Stimulated activated CD8-positive, alpha-beta memory T cell treated with anti-CD3 and anti-CD28 coated beads, Interleukin-15, amount 100 ng/mL, for 4 hours (primary cell): ENCODE measurements at regions not wholly inside any gene's neighbourhood (a gene's known extent, or its start where the extent isn't known, plus 50 kb on each side); places are given as distances from the start of the nearest gene placed in this dataset.

Experiments
- DNase-seq, 2 donors: peaks; one replicate each; pipeline ENCODE4 v3.0.0-alpha.2; 2020; ENCODE audit warnings: low read depth in 2 of 2

DNA sequence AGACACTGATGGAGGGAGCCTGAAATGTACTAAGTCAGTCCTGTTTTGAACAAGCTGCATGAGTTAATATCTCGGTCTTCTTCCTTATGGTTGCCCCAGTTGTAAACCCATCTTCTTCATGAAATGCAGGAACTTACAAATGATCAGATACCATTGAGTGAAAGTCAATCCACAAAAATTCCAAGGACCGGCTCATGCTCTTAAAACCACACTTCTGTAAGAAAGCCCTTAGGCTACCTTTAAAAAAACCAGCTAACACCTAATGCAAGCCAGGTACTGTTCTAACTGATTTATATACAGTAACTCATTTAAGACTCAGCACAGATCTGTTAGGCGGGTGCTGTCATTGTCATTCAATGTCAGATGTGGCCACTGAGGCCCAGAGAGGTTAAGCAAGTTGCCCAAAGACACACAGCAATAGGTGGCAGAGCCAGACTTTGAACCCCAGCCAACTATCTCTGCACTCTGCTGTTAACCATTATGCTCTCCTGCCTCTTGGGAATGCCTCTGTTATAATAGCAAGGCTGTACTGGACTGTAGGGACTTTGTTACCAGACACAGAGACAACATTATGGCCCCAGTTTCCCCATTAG is 93.4 kb downstream of the C16orf95 start:
- DNase-seq, result no peak

DNA sequence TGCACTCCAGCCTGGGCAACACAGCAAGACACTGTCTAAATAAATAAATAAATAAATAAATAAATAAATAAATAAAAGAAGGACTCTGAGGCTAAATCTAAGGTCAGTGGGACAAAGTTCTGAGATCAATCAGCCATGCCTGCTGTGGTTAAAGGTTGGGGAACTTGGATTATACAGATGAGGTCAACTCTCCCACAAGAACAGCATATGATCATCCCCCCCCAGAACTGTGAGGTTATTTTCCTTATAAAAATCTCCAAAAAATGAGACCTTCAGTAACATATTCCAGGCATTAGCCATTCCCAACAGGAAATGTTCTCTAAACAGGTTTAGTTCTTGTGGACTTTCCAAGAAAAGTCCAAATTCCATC is 90.3 kb downstream of the C16orf95 start:
- no peak for DNase-seq

DNA sequence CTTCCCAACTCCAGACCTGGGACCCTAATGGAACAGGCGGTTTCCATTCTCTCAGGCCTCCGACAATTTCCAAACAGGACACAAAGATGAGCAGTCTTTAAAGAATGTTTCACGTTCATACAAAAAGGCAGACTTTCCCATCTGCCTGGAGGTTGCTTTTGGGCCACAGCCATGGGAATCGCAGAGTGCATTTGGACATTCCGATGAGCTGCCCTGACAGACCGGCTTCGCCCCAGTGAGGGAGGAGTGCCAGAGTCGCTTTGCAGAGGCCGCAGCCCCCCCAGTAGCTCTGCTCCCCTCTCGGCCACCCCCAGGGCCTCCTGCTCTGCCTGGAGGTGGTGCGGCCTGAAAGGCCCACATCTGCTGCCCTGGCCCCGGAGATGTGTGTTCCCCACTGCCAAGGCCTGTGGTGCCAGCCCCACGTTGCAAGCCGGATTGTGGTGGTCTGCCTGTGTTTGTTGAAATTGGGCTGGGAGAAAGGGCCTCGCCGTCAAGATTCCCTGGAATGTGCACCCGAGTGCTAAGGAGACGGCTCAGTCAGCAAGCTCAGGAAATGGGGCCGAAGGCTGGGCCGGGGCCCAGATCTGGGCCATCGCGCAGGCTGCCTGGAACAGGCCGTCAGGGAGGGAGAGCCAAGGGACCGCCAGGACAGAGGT is 89.8 kb downstream of the C16orf95 start:
- no peak for DNase-seq

DNA sequence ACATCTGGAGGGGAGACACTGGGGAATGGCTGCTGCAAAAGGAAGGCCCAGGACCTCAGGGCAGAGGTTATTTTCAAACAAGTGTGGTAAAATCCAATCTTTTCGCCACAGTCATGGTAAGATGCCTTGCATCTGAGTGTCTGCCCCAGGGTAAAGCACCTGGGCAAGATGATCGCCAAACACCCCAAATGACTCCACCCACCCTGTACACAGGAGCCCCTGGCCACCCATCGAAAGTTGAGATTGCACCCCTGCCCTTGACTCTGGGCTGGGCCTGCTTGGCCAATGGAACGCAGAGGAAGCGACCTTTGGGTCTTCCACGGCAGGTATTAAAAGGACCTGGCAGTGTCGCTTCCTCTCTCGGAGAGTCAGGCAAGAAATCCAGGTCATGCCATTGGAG is 88.8 kb downstream of the C16orf95 start:
- DNase-seq, result no peak

DNA sequence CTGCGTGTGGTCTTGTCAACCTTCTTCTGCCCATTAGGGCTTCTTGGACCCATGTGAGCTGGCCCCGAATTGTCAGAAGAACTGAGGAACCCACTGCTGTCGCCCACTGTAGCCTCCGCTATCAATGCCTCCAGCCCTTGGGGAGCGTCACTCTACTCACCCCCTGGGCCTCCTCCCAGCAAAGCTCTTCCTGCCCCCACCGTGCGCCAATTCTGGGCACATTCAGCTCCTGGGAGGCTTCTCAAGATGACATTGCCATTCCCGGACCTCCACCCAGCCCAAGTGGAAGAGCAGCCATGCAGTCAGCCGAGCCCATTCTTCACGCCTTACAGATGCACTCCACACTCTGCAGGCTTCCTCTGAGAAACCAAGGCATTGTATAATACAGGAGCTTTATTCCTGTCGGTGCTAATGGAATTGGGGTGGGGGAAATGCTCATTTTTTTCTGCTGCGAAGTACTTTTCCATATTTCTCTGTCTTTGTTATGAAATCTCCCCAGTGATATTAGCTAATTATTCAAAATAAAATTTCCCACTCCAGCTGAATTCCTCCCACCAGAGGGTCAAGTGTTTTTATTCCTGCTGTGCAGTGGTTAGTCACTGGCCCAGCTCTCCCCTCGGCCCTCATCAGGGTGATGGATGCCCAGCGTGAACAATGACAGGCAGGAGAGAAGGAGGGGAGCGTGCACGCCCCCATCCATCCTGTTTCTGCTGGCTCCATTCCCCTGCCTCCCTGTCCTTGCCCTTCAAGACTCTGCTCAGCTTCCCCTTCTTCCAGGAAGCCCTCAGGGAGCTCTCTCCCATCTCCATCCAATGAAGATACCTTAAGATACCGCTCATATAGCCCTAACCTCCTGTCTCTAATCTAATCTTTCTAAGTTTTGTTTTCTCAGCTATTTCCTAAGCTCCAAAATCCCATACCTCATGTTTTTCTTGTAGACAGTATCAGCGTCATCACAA is 87.7 kb downstream of the C16orf95 start:
- DNase-seq, result no peak

DNA sequence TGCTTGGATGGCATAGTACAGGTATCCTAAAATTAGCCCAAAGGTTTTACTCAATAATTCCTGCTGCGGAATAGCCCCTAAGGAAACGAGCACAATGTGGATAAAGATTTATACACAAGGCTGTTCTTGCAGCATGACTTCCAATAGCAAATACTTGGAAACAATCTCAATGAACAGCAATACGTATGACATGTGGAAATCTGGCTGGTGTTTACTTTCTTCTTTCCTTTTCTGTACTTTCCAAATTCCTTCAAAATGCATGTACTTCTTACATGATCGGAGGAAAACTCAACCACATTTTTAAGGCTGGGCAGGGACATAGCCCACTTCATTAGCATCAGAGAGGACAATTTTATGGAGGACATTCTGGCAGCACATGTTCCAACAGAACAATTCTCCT is 86.6 kb downstream of the C16orf95 start:
- DNase-seq, result no peak

DNA sequence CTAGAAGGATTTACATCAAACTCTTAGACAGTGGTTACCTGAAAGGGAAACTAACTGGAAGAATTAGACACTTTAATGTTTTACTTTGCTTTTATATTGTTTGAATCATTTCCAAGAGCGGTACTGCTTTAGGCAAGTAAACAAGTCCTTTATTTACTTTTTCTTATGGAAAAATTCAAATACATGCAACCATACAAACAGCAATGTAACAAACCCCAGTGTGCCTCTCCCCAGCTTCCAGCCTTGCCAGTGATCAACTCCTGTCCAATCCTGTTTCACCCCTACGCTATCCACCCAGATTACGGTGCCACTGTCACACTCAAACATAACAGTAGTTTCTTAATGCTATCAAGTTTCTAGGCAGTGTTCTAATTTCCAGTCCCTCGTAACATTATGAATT is 85.9 kb downstream of the C16orf95 start:
- no peak for DNase-seq

DNA sequence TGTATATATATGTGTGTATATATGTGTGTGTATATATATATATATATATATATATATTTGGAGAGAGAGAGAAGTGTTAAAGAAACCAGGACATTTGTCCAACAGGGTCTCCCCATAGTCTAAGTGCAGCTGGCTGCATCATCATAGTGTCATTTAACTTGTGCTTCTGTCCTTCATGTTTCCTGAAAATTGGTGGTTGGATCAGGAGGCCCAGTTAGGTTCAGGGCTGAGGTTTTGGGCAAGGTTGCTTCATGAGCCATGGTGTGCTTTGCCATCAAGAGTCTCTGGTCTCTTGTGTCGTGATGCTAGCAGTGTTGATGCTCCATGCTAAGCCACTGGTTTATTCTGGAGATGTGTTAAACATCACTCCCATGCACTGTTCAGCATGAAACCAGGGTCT is 85.3 kb downstream of the C16orf95 start:
- DNase-seq, result no peak

DNA sequence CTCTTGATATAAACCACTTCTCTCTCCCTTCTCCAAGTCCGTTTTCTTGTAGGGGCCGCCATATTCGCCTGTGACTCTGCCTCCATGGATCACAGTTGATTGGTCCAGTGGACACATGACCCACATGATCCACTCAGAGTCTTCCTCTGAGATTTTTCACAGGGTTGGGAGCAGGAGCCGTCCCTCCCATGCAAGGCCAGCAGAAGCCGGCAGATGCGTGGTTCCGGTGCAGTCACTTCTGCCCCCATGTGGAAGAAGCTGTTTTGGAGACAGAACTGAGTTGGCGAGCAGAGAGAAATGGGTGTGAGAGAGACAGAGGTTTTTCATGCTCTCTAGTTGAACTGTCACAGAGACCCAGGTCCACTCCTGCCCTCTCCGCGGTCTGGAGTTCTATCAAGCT is 83.3 kb downstream of the C16orf95 start:
- no peak for DNase-seq

DNA sequence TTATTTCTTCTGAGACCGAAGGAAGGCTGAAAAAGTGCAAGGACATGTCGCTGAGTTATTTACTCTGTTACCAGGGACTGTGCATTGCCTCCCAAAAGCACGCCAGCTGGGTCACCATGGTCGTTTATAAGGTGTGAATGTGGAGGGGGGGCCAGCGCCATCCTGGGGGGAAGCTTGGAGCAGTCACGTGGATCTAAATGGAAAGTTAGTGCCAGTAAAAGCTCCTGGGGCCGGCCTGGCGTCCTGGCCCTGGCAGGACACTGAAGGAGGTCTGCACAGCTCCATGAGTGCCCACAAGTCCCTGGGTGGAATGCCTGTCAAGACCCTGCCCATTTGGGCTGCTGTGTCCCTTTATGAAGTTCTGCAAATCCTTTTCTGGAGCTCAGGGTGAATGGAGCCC is 82.6 kb downstream of the C16orf95 start:
- no peak for DNase-seq

DNA sequence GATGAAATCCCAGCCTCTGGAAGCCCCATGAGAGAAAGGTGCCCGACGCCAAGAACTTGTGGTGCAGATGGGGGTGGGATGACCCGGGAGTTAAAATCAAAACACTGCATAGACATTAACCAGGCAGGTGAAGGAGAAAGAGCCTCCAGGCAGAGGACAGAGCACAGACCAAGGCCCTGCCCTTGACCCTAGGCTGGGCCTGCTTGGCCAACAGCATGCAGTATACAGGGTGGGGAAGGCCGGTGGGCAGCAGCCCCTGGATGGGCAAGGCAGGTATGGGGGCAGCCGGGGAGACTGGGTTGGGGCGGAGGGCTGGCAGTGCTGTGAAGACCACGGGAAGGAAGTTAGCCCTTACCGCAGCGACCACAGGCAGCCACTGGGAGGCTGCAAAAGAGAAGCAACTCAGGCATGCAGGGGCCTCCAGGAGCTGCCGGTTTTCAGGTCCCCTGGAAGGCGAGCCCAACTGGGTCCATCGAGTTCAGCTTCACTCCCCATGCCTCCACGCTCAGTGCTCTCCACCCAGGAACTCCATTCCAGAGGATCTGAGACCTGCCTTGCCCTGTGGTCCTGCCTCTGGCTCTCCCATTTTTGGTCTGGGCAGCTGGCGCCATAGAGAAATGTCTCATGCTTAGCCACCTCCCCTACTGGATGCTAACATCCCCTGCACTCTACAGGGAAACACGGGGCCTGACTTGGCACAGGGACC is 81.2 kb downstream of the C16orf95 start:
- DNase-seq, result no peak

DNA sequence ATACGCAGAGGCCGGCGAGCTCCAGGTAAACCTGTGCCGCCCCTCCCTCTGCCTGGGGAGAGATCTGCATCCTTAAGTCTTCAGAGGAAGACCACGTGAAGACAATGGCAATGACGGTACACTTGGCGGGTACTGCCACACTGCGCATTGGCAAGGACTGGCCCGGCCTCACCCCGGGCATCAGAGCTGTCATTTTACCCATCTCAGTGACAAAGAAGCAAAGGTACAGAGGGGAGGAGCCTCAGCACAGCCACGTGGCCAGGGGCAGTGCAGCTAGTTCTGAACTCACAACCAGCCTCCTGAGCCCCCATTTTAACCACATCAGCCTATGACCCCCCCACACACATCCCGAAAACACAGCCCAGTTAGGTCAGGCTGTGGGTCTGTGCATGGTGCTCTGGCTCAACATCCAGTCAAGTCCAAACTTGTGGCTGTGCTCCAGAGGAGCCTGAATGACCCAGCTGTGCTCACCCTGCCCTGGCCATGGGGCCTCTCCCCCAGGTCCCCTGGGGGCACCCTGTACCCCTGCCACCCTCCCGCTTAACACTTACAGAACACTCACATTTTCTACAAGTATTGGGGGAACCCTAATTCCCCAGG is 80.6 kb downstream of the C16orf95 start:
- DNase-seq, result no peak

DNA sequence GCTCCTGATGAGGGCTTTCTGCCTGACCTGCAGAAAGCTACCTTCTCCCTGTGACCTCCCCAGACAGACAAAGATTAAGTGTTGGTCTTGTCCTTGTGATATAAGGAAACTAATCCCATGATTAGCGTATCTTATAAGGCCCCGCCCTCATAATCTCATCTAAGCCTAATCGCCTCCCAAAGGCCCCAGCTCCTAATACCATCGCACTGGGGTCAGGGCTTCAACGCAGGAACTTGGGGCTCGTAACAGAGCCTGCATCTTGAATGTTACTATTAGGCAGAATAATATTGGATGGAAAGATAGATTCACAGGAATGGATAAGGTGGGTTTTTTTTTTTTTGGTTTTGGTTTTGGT is 78.9 kb downstream of the C16orf95 start:
- no peak for DNase-seq

DNA sequence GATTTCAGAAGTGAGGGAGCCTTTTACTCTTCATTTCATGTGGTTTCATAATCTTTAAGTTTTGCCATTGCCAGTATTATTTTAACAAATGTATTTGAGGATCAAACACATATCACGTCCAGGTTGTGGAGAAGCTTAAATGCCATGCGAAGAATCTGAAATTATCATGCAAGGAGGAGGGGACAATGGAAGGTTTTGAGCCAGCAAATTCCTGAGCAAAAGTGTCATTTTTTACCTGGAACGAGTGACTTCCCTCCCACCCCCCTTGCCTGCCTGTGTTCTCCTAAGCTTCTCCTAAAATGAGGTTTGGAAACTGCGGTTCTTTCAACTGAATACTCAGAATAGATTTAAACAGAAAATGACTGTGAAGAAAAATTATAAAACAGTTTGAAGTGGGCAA is 77.6 kb downstream of the C16orf95 start:
- no peak for DNase-seq

DNA sequence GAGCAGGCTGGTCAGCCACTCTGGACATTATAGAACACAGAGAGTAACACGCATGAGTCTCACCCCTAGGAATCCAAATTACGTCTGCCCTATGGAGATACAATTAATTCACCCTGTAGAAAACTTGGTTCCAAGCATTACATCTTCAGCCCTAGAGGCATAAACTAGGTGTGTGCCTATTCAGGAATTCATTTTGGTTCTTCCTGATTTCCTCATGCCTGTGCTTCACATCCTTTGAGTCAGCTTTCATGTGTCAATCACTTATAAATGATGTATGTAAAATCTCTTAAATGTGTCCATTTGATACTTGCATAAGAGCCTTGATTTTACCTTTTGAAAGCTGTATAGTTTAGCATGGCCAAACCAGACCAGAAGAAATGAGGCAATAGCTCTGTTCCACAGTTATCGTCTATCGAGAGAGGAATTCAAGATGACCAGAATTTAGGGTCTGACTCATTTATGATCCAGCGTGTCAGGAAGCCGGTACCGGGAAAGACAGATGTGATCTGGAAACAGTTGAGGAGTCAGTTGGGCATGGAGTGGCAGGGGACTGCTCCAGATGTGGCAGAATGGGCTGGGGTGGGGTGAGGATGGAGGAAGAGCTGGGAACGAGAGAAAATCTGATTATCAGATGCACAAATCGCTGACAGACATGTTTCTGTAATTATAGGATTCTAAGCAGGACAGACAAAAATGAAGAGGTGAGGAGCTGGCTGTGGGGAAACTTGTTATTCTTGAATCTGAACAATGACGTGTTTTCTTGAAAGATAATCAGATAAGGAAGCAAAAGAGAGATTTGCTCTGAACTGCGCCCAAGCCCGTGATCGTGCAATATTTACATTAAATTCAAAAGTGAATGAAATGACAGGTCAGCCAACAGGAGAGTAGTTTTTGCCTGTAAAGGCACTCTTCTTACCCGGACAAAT is 76.7 kb downstream of the C16orf95 start:
- DNase-seq, result no peak

DNA sequence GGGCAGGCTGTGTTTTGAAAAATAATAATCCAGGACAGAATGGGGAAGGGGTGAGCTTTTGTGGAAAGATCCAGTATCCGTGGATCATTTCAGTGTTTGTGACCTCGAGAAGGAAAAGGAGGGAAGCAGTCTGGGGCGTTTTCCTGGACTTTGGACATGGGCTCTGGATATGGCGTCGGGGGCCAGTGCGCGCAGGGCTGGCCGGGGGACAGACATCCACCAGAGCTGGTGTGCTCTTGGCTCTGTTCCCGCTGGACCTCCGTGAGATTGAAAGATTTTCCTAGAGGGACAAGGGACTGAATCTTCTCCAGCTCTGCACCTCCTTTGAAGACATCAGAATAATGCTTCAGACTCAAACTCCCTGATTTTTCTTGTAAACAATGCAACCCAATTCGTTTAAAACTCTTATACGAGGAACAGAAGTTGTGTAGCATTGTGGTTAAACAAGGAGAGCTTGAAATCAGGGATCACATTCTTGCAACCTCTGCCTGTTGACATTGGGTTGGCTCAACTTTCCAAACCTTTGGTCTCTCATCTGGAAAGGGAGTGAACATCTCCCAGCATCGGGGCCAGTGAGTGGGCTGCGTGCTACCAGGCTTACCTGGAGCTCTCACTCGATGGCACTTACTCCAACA is 75.9 kb downstream of the C16orf95 start:
- no peak for DNase-seq

DNA sequence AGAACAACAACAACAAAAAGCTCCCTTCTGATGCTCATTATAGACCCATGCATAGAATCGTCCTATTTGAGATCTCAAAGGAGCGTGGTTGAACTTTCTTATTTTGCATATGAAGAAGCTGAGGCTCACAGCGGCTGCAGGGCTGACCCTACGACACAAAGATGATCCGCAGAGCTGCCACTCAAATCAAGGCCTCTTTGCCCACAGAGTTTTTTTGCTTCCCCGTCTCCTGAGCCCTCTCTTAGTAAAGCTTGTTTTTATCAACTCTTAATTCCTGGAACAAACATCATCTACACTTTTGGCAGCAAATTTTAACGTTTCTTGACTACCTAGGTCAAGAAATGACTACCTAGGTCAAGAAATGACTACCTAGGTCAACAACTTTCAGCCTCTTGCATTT is 73.7 kb downstream of the C16orf95 start:
- no peak for DNase-seq

DNA sequence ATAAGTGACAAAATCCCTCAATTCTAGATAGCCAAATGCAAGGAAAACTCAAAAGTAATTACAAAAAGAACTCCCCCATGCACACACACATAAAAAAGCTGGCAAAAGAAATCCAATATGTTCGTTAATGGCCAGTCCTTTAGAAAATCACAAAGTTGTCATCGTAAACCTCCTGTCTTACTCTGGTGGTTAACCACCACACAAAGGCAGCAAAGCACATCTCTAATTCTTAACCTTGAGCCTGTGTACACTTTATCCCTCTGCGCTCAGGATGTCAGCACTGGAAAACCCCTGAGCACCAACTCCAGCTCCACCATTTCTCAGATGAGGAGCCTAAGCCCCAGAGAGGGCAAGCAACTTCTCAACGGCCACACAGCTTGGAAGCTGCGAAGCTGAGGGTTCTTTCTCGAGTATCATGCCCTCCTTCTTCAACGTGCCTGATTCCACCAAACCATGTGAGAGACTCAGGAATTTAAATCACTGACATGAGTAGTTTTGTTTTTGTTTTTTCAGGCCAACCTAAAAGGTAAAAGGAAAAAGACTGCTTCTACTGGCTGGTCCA is 72.5 kb downstream of the C16orf95 start:
- no peak for DNase-seq

DNA sequence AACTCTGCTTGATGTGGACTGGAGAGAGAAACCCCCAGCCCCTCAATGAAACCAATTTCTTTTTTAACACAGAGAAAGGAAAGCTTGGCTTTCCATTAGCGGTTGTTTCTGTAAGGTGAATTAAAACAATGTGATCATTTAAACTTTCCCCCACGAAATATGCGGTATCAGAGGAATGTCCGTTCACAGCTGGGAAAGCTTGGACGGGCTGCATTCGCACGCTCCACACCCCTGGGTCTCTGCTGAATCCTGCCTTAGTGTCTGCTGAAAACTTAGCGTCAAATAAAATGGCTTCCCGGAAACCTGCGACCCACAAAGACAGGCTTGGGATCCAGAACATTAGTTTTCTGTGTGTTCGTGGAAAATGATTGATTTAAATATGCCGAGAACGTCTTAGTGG is 71.7 kb downstream of the C16orf95 start:
- no peak for DNase-seq
